Effector memory CD4-positive, alpha-beta T cell (primary cell): ENCODE measurements at regions not wholly inside any gene's neighbourhood (a gene's known extent, or its start where the extent isn't known, plus 50 kb on each side); places are given as distances from the start of the nearest gene placed in this dataset.

Experiments used
- DNase-seq, 3 donors: peaks; one replicate each; pipeline ENCODE4 v3.0.0-alpha.2; 2020
- H3K27ac ChIP-seq: 2 replicates; pipeline ENCODE4 v1.7.0; 2013; ENCODE audit warnings: mild to moderate bottlenecking, low read length, moderate library complexity; ENCODE audit not compliant: insufficient read depth, poor library complexity, severe bottlenecking
- H3K27me3 ChIP-seq: replicated peaks from 2 replicates; pipeline ENCODE4 v1.7.0; 2013; ENCODE audit warnings: mild to moderate bottlenecking, low read length; ENCODE audit not compliant: insufficient read depth, control insufficient read depth, poor library complexity, severe bottlenecking
- H3K36me3 ChIP-seq: 2 replicates; pipeline ENCODE4 v1.7.0; 2013; ENCODE audit warnings: mild to moderate bottlenecking, low read length, moderate library complexity; ENCODE audit not compliant: control insufficient read depth, insufficient read depth
- H3K4me1 ChIP-seq: 2 replicates; pipeline ENCODE4 v1.7.0; 2013; ENCODE audit warnings: low read length, mild to moderate bottlenecking; ENCODE audit not compliant: control insufficient read depth, insufficient read depth, poor library complexity, severe bottlenecking
- H3K4me3 ChIP-seq: 2 replicates; pipeline ENCODE4 v1.7.0; 2013; ENCODE audit warnings: low read length, low read depth, mild to moderate bottlenecking; ENCODE audit not compliant: insufficient read depth, poor library complexity, severe bottlenecking
- H3K9me3 ChIP-seq: 2 replicates; pipeline ENCODE4 v1.7.0; 2013; ENCODE audit warnings: mild to moderate bottlenecking, low read length, moderate library complexity; ENCODE audit not compliant: control insufficient read depth

DNA sequence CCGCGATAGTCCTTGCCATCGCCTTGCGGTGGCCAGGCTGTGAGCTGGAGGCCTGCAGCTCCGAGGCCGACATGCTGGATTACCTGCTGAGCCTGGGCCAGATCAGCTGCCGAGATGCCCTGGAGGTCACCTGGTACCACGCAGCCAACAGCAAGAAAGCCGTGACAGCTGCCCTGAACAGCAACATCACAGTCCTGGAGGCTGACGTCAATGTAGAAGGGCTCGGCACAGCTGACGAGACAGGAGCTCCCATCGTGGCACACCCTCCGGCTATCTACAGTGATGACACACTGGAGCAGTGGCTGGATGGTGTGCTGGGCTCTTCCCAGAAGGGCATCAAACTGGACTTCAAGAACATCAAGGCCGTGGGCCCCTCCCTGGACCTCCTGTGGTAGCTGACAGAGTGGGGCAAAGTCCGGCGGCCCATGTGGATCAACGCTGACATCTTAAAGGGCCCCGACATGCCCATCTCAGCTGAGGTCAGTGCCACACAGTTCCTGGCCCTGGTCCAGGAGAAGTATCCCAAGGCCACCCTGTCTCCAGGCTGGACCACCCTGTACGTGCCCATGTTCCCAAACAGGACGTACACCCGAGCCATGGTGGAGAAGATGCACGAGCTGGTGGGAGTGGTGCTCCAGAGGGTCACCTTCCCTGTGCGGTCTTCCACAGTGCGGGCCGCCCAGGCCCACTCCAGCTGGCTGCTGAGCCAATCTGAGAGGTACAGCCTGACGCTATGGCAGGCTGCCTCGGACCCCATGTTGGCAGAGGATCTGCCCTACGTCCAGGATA, 70.2 kb downstream of the FAM43A start:
- Histone ChIP-seq H3K36me3 (no peaks in the 10 kb centered on the region), H3K4me1 (no peaks in the 10 kb centered on the region), H3K27me3 (peaks cover 3% of the 10 kb centered on the region), H3K4me3 (no peak overlapping the region), H3K9me3 (no peaks in the 10 kb centered on the region), H3K27ac (no peak overlapping the region)
- no peak for DNase-seq

DNA sequence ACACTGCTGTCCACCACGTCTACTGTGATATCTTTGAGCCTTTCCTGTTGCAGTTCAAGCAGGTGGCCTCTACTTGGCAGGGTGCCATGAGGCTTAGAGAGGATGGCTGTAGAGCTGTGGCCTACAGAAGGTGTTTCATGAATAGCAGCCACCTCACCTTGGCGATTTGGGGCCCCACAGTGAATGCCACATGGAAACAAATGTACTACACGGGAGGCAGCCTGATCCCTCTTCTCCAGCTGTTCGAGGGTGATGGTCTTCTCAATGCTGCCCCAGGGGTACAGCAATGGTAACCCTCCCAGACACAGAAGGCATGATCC, 70.7 kb downstream of the FAM43A start:
- H3K27ac ChIP-seq: no peak overlapping the region
- H3K4me3 ChIP-seq: no peak overlapping the region
- H3K4me1 ChIP-seq: no peaks in the 10 kb centered on the region
- no peaks in the 10 kb centered on the region for H3K9me3 ChIP-seq
- no peak for DNase-seq
- H3K36me3 ChIP-seq: no peaks in the 10 kb centered on the region
- H3K27me3 ChIP-seq: peaks cover 3% of the 10 kb centered on the region

DNA sequence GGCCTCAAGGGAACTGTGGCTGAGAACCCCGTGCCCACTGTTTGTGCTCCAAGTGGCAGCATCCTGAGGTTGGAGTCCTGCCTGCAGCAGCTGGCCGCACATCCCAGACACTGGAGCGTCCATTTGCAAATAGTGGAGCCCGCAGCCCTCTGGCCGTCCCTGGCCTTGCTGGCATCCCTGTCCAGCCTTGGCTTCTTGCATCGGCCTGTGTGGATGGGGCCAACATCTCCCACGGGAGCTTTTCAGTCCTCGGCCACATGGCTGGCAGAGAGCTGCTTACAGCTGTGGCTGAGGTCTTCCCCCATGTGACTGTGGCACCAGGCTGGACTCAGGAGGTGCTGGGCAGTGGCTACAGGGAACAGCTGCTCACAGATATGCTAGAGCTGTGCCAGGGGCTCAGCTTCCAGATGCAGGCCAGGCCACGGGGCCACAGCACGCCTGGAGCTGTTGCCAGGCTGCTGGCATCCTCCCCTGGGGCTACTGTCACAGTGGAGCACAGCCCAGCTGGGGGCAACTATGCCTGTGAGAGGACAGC, 71.2 kb downstream of the FAM43A start:
- no peak for DNase-seq
- Histone ChIP-seq H3K36me3 (no peaks in the 10 kb centered on the region), H3K4me3 (no peak overlapping the region), H3K27me3 (peaks cover 3% of the 10 kb centered on the region), H3K4me1 (no peaks in the 10 kb centered on the region), H3K9me3 (no peaks in the 10 kb centered on the region), H3K27ac (no peak overlapping the region)

DNA sequence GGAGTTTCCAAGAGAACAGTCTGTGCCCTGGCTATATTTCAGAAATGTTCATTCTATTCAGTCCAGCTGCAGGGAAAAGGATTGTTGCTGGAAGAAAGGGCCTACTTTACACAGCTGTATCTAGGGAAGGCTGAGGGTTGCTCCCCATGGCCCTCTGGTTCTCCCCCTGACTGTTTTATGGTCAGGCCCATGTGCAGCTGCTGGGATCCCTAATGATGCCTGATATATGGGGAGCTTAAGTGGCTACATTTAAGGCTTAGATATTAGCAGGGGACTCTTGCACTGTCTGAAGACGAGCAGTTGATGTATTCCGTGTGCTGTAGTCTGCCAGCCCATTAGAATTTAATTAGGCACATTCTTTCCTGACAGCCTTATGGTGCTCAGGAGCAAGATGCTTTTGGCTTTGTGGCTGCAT, 72.0 kb downstream of the FAM43A start:
- H3K4me3 ChIP-seq: no peak overlapping the region
- H3K9me3 ChIP-seq: no peaks in the 10 kb centered on the region
- no peak for DNase-seq
- H3K27ac ChIP-seq: no peak overlapping the region
- H3K4me1 ChIP-seq: no peaks in the 10 kb centered on the region
- peaks cover 3% of the 10 kb centered on the region for H3K27me3 ChIP-seq
- H3K36me3 ChIP-seq: no peaks in the 10 kb centered on the region

DNA sequence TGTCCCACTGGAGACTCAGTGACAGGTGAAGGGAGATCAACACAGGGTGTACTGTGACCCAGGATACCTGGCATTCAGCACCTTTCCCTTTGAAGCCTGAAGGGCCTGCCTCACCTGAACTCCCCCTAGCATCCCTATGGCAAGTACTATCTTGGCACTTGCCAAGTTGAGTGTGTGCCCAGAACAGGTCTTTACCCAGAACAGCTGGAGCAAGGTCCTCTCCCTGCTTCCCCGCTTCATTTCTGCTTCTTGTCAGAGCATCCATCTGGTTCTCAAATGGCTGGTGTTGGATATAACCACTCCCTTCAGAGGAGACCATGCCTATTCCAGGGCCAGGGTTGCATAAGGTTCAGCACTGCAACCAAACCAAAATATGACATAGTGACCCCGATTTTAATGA, 73.0 kb downstream of the FAM43A start:
- Histone ChIP-seq H3K9me3 (no peaks in the 10 kb centered on the region), H3K27me3 (peaks cover 3% of the 10 kb centered on the region), H3K27ac (no peak overlapping the region), H3K4me3 (no peak overlapping the region), H3K36me3 (no peaks in the 10 kb centered on the region), H3K4me1 (no peaks in the 10 kb centered on the region)
- DNase-seq: no peak

DNA sequence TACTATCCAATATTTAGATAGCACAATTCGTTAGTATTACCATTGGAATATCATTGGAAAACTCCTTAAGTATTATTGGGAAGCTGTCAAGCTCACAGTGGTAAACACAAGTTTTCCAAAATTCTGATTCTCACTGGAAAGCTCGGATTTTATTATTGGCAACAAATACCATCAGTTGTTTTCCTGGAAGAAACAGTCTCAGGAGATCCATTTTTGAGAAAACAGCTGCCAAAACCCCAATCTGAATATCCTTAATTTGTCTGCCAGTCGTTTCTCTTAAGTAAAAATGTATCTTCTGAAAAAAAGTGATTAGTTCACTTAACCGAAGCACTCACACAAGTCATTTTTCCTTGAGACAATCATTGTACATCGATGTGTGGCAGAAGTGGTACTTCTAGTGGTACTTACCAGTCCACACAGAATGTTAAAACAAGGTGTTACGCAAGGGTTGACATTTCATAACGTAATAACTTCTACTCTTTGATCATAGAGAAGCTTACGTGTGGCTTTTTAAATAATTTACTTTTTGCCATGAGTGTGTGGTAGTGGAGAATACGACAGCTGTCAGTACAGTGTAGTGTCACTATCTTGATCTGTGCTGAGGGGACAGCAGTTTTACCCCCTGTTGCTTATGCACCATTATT, 74.9 kb downstream of the FAM43A start:
- no peaks in the 10 kb centered on the region for H3K36me3 ChIP-seq
- H3K4me1 ChIP-seq: no peaks in the 10 kb centered on the region
- peaks cover 3% of the 10 kb centered on the region for H3K27me3 ChIP-seq
- H3K27ac ChIP-seq: no peak overlapping the region
- no peak for DNase-seq
- no peaks in the 10 kb centered on the region for H3K9me3 ChIP-seq
- H3K4me3 ChIP-seq: no peak overlapping the region

DNA sequence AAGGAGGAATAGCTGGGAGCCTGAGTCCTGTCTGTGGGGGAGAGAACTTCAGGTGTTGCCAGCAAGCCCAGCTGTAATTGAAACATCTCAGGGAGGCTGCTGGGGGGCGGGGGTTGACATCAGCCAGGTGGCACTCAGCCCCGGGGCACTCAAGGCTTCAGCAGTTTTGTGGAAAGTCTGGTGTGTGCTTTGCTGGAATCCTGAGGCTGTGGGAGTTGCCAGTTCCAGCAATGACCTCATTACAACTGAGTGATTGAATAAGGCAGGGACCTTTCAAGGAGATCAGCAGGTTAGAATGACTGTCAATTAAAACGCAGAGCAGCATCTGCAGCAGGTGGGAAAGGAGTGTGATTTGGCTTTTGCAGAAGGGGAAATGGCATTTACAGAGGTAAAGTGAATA, 75.7 kb downstream of the FAM43A start:
- Histone ChIP-seq H3K27ac (no peak overlapping the region), H3K4me1 (no peaks in the 10 kb centered on the region), H3K9me3 (no peaks in the 10 kb centered on the region), H3K36me3 (no peaks in the 10 kb centered on the region), H3K27me3 (peaks cover 3% of the 10 kb centered on the region), H3K4me3 (no peak overlapping the region)
- no peak for DNase-seq

DNA sequence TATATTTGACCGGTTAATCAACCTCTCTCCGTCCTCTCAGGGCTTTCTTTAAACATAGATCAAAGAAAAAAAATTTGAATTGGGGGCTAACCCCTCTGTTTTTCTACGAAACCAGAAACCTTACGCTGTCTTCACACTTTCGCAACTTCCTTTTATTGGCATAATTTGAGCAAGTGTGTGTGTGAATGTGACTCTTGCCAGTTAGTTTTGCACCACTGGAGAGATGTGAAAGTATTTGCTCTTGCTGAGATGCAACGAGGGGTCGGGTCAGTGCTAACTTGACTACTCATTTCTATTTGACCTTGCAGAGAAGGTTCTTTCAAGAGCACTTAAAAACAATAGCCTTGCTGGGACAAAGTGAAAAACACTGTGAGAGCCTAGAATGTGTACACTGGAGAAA, 81.2 kb downstream of the FAM43A start:
- Histone ChIP-seq H3K4me1 (peaks cover 5% of the 10 kb centered on the region), H3K4me3 (no peak overlapping the region), H3K36me3 (no peaks in the 10 kb centered on the region), H3K27me3 (no peaks in the 10 kb centered on the region), H3K27ac (no peak overlapping the region), H3K9me3 (no peaks in the 10 kb centered on the region)
- no peak for DNase-seq

DNA sequence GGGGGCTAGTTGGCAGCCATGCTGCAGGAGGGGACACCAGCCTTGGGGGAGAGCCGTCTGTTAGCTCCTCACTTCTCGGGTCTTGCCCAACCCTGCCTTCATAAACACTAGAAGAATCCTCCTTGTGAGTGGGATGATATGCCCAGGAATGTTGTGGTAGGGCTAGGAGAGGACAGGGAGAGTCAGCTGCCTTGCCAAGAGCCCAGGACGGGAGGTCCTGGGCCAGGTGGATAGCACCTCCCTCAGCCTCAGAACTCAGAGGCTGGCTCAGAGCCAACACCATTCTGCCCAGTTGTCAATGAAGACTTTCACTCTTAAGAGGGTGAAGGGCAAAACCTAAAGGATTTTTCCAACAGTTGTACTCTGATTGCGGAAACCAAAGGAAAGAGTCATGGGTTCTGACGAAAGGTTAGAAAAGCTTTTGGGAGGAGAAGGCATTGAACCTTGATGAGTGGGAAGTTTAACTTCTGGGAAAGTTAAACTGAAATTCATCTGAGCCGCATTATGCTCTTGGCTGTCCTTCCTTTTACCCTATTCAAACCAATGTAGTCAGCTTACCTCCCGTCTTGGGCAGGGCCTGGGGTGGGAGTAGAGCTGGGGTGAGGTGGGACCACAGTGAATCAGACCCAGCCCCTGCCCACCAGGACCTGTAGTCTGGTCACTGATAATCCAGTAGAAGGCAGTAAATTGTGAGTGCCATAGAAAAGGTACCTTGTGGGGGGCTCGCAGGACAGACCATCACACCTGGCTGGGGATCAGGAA, 81.9 kb downstream of the FAM43A start:
- no peak for DNase-seq
- no peak overlapping the region for H3K27ac ChIP-seq
- H3K9me3 ChIP-seq: no peaks in the 10 kb centered on the region
- H3K4me3 ChIP-seq: no peak overlapping the region
- no peaks in the 10 kb centered on the region for H3K36me3 ChIP-seq
- H3K4me1 ChIP-seq: peaks cover 5% of the 10 kb centered on the region
- H3K27me3 ChIP-seq: no peaks in the 10 kb centered on the region

DNA sequence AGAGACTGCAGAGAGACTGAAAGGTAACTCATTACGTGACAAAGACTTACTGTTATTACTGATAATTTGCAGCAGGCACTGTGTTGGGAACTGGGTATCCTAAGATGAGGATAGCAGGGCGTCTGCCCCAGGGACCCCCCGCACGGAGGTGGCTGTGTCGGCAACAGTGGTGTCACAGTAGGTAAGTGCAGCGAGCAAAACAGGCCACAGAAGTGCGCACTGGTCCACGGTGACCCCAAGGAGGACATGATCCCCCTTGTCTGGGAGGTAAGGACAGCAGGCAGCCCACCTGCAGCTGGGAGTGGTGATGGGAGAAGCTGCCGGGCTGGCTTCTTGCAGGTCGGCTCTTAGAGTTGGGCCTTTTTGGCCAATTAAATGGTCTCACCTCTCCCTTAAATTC, 82.9 kb downstream of the FAM43A start:
- Histone ChIP-seq H3K9me3 (no peaks in the 10 kb centered on the region), H3K27me3 (no peaks in the 10 kb centered on the region), H3K4me1 (peaks cover 5% of the 10 kb centered on the region), H3K4me3 (no peak overlapping the region), H3K36me3 (no peaks in the 10 kb centered on the region), H3K27ac (peak overlapping the region; percentile 59)
- no peak for DNase-seq
